ENCODE measurements at regions not wholly inside any gene's neighbourhood (a gene's known extent, or its start where the extent isn't known, plus 50 kb on each side); places are given as distances from the start of the nearest gene placed in this dataset.
"Not testable (repeated sequence)": the region's sequence is repeated elsewhere in the genome, so short reads cannot be mapped to it uniquely, and the experiment has no call there.

DNA sequence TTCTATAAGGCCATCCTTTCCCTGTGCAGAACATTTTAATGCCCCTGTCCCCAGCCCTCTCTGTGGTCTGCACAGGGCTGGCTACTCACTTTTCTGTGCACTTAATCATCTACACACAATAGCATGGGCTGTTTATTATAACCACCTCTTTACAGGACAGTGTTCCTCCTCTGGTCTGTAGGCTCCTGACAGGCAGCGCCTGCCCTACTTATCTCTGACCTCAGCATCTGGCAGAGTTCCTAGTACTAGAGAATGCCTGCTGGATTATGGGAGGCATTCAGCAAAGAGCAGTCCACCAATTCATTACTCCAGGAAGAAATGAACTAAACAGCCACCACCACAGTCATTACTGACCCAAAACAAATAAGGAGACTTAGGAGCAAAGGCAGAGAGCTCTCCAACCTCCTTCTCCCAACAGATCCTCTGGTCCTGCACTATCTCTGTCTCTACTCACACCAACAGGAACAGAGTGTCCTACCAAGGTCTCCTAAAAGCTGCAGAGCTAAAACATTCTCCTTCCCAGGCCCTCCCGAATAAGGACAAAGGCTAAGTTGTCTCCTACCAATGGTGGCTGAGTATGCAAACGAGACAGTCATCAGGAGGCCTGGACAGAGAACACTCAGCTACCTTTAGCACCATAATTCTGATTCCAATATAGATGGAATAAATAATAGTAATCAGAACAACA lies 279.2 kb downstream of the QDPR start:
- no peak for DNase-seq

GRCh38 chr4:17231880-17232475 lies 279.9 kb downstream of the QDPR start:
- not testable (repeated sequence) for DNase-seq

DNA sequence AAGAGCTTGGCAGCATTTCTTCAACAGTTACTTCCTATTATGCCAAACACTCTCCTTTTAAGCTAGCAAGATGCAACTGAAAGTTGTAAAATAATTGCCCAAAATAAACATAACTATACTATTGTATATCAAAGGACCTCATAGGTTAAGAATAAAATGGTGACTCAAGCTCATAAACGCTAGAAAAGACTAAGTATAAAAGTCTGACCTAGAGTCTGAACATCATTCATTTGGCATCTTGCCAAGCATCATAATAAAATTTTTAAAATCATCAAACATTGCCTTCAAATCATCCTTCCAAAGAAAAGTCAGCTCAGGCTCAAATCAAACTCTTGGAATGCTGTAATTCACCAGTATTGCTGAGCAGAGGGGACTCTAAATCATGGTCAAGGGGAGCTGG lies 281.2 kb downstream of the QDPR start:
- DNase-seq = no peak

GRCh38 chr4:17220816-17221215 lies 291.1 kb downstream of the QDPR start:
- no peak for DNase-seq

GRCh38 chr4:17218786-17219185 lies 293.1 kb downstream of the QDPR start:
- no peak for DNase-seq

GRCh38 chr4:17206829-17207801 lies 304.8 kb downstream of the QDPR start:
- no peak for DNase-seq

GRCh38 chr4:17204908-17205307 lies 306.5 kb upstream of the LDB2 start:
- no peak for DNase-seq

- DNase-seq = no peak
These were observed 305.4 kb upstream of the LDB2 start for GRCh38 chr4:17203797-17204196.

DNA sequence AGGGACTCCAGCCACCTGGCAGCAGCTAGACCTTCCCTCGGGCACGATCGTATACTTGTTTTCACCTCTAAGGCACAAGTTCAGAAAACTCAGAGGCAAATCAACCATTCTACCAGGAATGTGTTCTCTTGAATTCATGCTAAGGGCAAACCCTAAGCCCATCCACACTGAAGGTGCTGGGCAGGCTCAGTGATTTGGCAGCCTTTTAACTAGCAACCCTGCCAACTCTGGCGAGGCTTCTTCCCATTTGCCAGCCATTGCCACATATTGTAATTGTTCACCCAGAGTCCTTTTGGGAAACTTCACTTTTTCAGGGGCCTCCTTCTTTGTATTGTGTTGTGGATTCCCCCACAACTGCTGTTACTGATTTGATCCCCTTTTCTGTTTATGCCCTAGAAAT lies 298.6 kb upstream of the LDB2 start:
- no peak for DNase-seq

- DNase-seq = no peak
These were observed 297.2 kb upstream of the LDB2 start for GRCh38 chr4:17195461-17196275.

DNA sequence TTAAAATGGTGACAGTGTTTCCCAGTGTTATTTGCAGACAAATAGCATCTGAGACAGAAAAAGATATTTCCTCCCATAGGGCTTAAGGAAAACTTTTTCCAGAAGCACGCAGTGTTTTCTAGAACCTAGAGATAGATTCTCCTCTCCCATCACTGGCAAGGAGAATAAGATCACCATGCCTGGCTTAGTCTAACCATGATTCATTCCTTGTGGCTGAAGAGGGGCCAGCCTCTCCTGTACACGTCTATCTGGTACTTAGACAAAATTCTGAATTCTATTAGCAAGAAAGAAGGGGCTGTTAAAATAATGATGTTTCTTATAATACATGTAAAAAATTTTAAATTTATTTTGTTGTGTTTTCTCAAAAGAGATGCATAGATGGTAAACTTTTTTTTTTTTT lies 296.1 kb upstream of the LDB2 start:
- DNase-seq = no peak

DNA sequence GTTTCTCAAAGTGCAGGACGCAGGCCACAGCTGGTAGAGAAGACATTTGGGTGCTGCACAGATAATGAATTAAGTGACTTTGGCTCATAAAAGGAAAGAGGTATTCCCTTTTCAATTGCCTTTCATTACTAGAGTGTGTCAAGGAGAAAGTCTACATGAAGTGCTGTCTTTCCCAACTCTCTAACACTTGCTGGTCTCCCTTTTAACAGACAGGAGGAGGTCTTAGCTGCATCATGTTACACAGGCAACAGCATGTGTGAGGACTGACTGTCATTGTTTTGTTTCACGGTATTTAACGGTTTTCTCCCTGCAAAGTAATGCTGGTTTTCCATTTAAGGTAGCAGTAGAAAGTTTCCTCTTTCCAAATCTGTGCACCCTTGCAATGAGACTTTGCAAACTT lies 291.3 kb upstream of the LDB2 start:
- no peak for DNase-seq

DNA sequence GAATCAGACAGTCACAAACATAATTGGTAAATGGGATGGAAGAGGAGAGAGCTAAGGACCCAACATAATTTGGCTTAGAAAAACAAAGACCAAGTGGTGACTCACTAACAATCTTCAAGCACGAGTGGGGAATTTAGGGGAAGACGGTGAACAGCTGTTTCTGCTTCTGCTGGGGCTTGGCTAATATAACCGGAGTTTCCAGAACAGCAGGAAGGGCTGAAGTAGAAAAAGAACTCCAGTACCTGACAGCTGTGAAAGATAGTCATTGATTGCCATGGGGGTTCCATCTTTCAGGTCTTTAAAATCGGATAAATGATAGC lies 290.9 kb upstream of the LDB2 start:
- no peak for DNase-seq

GRCh38 chr4:17188547-17189400 lies 290.3 kb upstream of the LDB2 start:
- DNase-seq = no peak

- DNase-seq = no peak
These were observed 289.7 kb upstream of the LDB2 start for GRCh38 chr4:17188125-17188524.

DNA sequence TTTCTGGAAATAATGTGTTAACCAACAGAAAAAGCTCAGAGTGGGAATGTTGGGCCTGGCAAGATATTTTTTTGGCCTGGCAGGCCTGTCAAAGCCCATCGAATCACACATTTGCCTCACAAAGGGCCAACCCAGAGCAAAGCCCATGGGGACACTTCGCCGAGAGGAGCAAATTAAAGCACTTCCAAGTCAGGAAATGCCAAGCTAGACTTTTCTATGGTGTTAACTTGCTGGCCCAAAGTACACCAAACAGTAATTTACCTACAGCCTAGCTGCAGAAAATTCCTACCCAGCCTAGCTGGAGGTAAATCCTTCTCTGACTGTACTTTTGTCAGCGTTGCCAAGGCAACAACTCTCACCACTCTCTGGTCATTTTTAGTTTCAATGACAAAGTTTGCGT lies 288.6 kb upstream of the LDB2 start:
- no peak for DNase-seq

- no peak for DNase-seq
These were observed 284.4 kb upstream of the LDB2 start for GRCh38 chr4:17182888-17183287.

- DNase-seq = no peak
These were observed 276.3 kb upstream of the LDB2 start for GRCh38 chr4:17174751-17175150.

DNA sequence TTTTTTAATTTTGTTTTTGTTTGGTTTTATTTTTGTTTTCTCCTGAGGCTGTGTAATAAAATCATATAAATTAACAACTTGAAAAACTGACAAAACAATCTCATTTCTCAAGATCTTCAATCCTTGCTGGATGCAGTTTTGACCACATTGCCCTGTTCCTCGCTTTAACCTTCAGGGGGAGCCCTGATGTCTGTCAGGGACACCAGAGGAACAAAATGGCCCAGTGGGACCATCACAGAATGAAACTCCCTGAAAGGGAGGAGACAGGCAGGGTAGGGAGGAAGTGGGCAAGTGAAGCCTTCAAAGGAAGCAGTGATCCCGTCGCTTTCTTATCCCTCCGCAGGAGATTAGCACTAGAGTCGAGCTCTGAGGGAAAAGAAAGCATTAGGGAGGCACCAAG lies 274.9 kb upstream of the LDB2 start:
- DNase-seq = no peak

DNA sequence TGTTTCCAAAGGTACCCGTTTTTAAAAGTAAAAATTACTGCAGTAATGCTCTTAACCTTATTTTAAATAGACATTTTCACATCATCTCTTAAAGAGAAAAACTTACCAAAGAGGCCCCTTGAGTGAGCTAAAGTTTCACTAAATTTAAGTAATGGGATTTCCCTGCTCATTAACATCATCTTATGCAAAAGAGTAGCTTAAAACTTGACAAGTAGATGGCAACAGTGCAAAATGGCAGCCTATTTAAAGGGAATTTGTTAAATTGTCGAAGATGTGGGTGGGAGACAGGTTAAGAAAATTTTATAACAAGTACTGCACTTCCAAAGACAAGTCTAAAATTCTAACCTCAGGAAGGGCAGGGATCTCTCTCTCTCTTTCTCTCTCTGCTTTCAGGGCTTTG lies 271.7 kb upstream of the LDB2 start:
- DNase-seq = no peak

GRCh38 chr4:17169699-17170098 lies 271.3 kb upstream of the LDB2 start:
- no peak for DNase-seq

GRCh38 chr4:17168571-17168970 lies 270.1 kb upstream of the LDB2 start:
- DNase-seq = no peak

All from suppressor macrophage (primary cell).